Activated gamma-delta T cell treated with anti-CD3 and anti-CD28 coated beads, Interleukin-2, amount 50 U/mL, for 16 hours (primary cell): ENCODE measurements at regions not wholly inside any gene's neighbourhood (a gene's known extent, or its start where the extent isn't known, plus 50 kb on each side); places are given as distances from the start of the nearest gene placed in this dataset.

Experiments
- DNase-seq: peaks from one replicate; pipeline ENCODE4 v3.0.0-alpha.2; 2020; ENCODE audit warnings: low read depth

DNA sequence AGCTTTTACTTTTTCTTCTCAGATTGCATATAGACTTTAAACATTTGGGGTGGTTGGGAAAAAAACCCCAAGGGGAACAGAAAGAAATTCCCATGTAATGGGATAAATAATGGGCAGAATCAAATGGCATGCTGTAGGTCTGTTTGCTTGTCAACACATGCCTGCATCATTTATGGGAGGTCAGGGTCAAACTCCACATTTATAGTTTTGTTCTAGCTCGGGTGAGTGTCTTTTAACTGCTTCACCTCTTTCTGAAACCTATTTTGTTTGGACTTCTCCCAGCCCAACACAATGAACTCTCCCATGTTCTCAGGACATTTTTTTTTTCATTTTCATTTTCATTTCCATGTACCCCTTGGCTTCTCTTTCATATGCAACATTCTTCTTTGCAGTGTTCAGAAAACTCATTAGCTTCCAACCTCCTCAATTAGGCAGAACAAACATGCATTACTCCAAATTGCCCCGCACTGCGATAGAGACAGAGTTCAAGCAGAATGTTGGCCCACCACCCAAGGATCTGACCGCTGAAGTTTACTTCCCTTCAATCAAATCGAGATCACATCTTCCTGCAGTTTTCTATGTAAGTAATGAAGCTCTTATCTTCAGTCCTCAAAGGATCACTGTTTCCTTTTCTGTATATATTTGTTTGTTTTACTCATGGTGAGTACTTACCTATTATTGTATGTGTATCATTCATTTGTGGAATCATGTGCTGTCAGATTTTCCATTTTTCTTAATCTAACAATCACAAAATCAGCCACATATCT, 354.6 kb downstream of the ZSWIM6 start:
- no peak for DNase-seq

DNA sequence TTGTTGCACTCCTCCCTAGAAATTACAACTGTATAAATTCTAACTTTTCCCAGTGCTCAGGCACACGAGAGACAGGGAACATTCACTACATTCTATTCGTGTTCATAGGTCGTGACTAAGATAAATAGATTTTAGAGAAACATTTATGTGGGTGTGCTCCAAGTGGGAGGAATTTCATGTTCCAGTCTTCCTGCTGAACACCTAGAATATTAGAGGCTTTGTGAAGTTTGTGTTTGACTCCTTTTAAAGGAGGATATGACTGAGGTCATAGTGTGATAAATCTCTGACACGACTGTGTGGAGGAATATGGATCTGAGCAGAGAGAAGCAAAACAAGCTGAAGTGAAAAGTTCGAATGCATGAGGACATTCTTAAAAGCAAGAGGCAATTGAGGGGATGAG, 355.3 kb downstream of the ZSWIM6 start:
- no peak for DNase-seq

DNA sequence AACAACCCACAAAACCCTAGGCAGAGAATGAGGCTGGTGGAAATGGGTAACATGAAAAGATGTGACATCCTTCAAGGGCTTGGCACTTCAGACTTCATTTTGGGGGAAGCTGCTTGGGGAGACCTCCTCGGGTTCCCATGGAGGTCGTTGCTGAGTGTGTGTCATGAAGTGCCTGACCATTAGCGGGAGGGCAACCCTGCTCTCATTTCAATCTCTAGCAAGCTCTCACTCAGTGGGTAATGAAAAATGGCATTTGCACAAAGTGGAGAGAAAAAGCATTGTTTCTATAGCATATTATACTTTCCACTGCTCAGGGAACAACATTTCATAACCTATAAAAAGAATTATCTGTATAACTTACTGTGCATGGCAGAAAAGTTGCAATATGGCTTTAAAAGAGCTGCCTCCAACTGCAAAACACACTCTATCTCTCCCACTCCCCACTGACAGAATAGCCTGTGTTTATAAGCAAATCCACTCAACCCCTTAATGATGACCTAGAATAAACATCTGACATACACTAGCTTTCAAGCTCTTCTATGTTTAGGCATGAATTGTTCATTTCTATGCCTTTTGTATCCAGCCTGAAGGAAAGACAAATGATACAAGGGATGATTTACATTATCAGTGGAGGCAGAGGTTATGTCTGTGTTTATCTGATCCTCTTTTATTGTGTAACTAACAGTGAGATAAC, 357.2 kb downstream of the ZSWIM6 start:
- no peak for DNase-seq

DNA sequence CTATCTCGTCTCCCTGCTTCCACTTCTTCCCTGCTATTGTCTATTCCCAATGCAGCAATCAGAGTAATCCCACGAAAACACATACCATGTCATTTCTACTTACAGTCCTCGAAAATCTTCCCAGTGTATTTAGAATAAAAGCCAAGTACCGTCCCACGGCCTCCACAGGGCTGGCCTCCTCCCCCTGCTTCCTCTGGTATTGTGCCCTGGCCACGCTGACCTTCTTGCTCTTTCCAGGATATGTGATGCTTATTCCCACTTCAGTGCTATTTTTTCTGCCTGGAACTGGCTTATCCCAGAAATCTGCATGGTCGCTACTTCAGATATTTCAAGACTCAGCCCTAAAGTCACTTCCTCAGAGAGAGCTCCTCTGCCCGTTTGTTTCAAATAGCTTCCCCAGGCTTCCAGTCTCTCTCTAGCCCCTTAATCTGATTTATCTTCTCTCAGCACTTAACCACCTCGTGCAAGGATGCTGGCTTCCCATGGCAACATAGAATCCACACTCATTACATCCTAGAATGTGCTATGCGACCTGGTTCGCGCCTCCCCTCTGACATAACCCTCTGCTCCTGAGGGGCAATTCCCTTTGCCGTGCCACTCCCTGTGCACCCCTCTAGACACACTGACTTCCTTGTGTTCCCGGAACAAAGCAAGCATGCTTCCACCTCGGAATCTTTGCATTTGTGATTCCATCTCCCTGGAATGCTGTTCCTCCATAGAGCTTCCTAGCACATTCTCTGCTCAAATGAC, 365.9 kb downstream of the ZSWIM6 start:
- DNase-seq: no peak

DNA sequence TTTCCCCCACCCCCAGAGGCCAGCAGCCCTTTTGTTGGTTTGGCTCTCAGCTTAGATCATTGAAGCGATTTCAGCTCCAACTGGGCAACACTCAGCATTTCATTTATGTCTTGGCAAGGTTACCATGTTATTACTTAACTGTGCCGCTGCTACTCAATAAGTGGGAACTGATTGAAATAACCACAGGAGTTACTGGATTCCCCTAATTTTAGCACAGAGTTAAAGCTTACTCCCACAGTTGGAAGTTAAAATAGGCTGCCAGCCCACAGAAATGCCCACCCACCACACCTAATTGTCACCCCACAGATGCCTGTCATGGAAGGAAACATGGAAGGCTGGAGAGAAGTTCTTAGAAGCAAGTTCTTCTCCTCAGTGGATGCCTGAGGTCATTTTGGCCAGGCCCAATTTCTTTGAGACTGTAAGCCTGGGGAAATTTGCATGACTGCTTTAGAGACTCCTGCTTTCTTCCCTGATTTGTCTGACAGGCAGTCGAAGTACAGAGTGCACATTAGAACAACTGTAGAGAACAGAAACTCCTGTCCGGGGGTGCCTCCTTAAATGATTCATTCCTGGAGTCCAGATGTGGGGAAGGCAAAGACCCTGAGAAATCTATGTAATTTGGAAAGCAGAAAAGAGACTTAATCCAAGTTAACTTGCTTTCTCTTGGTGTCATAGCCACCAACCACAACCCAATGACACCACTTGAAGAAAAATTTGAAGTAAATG, 370.0 kb downstream of the ZSWIM6 start:
- DNase-seq: no peak

DNA sequence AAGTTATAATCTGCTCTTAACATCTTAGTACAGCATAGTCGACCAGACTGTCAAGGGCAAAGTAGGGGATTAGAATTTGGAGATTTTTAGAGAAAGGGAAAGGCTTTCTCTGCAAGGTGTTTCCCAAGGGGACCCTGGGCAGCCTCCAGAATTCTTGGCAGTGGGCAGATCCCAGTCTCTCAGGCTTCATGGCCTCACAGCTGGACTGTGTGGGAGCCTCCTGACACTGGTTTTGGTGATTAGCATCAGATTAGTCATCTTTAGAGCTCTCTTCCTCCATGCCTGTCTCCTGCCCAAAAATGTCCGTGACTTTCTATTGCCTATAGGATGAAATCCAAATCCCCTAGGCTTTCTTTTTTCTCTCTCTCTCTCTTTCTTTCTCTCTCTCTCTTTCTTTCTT, 370.7 kb downstream of the ZSWIM6 start:
- no peak for DNase-seq

DNA sequence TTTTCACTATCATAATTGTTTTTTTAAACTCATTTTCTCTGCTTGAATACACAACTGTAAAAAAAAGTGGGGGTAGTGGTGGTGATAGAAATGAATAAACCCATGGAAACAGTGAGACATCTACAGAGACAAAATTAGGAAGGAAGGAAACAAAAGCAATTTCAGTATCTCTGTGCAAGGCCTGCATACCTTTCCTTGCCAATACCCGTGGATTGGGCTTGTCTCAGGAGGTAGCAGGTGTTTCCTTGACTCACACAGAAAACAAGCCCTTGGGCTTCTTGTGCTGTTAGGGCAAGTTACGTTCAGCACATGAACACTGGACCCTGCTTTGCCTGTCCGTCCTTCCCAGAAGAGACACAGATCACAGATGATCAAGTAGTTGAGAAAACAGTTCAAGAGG, 372.2 kb downstream of the ZSWIM6 start:
- no peak for DNase-seq

DNA sequence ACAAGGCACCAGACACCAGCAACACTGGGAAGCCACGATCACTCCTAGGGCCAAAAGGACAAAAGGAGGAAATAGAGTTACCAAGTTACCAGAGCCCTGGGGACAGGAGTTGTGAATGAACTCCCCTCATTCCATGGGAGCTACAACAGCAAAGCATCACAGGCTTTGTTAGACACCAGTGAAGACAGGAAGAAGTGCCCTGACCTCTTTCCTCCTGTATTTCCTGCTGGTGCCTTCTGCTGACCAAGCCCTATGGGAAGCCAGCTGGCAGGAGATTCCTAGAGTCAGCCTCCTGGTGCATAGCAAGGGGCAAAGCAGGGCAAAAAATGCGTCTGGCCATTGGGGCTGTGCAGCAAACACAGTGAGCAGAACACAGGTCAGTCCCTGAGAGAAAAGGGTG, 374.7 kb downstream of the ZSWIM6 start:
- DNase-seq: no peak

DNA sequence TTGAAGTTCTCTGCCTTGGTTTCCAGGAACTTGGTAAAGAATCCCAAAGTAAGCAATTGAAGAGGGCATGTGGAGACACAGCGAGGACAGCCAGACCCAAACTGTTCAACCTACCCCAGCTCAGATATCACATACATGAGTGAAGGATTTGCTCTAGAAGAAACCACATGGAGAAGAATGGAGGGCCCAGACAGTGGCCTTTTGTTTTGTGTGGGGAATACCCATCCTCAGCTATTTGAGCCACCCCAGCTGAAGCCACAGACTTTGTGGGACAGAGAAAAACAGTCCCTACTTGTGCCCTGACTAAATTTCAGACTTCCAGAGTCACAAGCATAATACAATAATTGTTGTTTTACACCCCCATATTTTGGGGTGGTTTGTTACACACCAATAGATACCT, 387.1 kb downstream of the ZSWIM6 start:
- no peak for DNase-seq

DNA sequence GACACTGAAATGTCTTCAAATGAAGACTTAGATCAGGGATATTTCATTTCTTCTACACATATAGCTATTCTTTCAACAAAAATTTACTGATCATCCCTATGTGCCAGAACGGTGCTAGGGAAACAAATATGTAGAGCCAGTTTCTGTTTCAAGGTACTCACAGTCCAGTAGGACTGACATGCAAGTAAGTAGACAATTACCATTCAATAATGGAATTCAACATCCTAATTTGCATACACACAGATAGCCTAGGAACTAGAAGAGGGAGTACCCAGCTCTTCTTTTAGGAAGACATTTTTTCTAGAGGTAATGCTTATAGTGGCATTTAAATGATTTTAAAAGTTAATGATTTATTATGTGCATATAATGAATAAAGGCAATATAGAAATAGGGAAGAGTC, 388.8 kb downstream of the ZSWIM6 start:
- DNase-seq: no peak

DNA sequence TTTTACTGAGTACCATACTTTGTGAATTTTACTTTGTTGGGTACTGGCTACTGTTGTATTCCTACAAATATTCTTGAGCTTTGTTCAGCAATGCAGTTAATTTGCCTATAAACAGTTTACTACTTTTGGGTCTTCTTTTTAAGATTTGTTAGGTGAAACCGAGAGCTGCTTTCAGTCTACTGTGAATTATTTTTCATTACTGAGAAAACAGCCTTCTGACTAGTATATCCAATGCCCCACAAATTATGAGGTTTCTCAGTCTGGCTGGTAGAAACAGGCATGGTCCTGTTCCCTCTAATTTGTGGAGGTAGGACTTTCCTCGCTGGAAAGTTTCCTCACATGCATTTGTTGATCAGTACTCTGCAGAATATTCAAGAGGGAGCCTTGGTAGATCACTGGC, 392.0 kb downstream of the ZSWIM6 start:
- DNase-seq: no peak

DNA sequence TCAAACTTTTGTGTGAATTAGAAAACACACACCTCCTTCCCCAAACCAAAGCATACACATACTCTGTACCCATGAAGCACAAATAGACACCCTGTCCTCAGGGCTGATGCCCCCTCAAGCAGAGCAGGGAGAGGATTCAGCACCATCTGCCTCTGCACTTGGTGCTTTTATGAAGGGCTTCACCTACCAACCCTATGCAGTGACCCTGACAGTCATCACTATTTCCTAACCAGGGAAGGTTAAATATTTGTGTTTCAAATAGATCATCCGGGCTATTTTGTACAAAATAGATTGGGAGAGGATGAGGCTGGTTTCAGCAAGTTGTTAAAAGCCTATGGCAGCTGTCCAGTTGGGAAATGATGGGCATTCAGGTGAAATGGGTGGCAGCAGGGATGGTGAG, 396.2 kb downstream of the ZSWIM6 start:
- DNase-seq: no peak

DNA sequence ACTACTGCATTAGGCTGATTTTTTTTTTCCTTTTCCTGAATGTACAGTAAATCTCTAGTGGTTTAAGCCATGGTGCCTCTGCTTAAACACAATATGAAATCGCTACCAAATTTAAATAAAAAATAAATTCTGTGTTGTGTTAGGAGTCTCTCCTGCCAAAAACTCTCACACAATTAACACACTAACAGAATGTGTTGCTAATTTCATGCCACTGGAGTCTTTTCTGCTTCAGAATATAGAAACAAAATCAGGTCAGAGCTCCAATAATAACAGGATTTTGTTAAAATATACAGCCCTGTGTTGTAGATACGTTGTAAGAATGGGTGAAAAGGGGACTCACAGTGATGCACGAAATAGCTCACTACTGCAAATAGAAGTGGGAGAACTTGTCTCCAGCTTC, 398.8 kb downstream of the ZSWIM6 start:
- no peak for DNase-seq

DNA sequence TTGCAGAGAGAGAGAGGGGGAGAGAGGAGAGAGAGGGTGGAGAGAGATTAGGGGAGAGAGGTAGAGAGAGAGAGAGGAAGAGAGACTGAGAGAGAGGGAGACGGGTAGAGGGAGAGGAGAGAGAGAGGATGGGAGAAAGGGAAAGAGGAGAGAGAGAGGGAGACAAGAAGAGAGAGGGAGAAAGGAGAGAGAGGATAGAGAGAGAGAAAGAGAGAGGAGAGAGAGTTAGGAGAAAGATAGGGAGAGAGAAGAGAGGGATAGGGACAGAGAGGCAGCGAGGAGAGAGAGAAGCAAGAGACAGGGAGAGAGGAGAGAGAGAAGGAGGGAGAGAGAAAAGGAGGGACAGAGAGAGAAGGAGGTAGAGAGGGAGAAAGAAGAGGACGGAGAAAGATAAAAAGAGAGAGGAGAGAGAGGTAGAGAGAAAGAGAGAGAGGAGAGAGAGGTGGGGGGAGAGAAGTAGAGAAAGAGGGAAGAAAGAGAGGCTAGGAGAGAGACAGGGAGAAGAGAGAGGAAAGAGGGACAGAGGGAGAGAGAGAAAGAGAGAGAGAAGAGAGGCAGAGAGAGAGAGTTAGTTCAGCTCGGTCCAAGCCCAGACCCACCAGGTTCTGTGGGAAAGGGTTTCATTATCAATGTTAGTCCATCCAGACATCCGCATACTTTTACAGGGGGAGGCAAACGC, 399.3 kb downstream of the ZSWIM6 start:
- no peak for DNase-seq

DNA sequence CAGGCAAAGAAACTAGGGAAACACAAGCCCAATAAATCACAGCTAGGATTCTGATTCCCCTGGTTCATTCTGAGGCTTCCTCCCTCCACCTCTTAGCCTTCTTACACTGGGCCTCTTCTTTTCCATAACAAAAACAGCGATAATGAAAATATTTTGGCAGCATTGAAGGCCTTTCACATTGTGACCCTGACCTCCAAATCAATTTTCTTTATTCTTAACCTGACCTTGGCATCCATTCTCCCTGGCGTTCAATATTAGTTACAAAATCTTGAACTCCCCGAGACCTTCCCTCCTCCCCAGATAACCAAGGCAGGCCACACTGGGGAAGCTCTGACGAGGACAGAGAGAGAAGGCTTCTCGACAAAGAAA, 399.9 kb downstream of the ZSWIM6 start:
- no peak for DNase-seq

DNA sequence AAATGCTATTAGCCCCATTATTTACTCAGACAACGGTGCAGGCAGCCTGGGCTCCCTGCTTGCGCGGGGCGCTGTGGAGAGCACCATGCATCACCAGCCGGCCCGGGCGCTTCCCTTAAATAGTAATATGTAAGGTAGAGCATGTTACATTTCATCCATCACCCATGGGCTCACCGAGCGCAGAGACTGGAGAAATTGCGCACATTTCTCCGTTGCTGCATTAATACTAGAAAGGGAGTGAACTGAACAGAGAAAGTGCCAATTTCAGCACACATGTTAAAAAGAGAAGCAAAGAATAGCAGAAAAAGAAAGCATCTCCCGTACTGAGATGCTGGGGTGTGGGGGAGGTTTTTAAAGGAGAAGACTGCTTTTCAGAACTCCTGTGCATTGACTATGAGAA, 400.3 kb downstream of the ZSWIM6 start:
- no peak for DNase-seq

DNA sequence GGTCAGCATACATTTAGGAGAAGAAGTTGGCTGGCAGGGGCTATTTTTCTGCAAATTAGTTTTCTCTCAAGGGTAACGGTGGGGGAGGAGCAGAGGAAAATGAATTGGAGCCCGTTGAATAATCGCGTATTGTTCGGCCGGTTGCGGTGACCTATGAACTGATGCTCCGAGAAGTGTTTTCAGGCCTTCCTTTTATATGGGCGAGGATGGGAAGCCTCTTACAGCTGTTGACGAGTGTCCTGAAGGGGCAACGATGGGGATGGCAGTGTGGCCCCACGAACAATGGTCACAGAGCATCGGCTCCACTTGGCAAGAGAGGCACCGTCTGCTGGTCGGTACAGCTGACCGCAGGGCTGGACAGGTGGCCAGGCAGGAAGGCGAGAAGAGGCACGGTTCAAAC, 400.7 kb downstream of the ZSWIM6 start:
- DNase-seq: no peak

DNA sequence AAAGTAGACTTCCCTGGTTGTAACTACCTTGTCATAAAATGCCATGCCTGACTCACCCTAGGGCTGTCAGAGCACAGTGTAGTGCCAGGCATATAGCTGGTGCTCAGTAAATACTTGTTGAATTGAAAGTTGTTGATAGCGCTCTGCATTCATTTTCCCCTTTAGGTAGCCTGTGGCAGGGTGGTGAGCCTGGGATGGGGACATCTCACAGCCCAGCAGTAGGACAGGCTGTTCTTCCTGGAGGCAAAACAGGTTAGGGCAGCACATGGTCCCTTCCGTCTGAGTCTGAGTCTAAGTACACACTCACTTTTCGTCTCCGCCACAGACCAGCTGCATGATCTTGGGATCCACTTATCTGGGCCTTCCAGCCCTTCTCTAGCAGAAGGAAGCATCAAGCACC, 401.9 kb downstream of the ZSWIM6 start:
- no peak for DNase-seq

DNA sequence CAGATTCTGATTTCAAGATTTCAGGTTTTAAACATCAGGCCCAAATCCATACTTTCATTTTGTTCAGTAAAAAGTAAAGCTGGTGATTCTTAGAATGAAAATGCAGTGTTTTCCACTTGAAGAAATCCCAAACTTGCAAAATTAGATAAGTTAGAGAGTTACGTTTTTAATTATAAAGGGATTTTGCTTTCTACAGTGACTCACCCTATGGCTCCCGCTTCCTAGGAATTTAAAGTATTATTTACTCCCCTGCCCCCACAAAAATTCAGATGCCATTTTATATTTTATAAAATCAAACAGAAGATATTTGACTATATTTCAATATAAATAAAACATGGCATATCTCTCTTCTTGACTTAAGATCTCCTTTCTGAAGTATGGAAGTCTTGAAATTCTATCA, 402.9 kb downstream of the ZSWIM6 start:
- DNase-seq: no peak

DNA sequence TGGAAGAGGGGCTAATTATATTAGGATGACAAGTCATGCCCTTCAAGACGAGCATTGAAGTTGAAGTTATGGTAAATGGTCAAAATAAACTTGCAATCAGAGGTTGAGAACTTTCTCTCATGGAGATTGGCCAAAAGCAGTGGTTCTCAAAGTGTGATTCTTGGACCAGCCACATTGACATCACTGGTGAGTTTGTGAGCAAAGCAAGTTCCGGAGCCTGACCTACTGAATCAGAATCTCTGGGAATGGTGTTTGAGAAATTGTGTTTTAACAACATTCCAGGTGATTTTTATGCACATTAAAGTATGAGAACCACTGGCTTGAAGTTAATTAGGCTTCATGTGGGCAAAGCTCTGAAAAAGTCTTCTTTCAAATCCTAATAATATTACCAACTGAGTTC, 403.5 kb downstream of the ZSWIM6 start:
- DNase-seq: no peak

DNA sequence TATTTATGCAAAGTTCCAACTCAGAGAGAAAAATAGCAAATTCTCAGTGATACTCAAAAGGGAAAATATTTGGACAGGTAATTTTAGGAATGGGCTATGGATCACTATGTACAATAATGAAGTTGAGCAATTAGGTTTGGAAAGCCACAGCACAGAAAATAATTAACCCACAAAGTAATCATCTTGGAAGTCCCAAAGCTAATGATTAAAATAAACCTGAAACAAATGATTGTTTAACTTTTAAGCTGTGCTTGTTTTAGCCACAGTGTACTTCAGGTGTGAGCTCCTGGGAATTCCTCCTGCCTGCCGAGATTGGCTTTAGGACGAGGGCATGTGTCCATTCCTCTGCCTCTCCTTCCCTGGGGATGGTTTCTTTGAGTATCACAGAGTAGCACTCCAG, 403.9 kb downstream of the ZSWIM6 start:
- no peak for DNase-seq
